Stomach (tissue), 8 donors: ENCODE measurements at regions not wholly inside any gene's neighbourhood (a gene's known extent, or its start where the extent isn't known, plus 50 kb on each side); places are given as distances from the start of the nearest gene placed in this dataset.

Source experiments
- DNase-seq, 2 donors: peaks; one replicate each; pipeline versions ENCODE4 v3.0.0 to v3.0.0-alpha.2; 2013 to 2019
- H3K27ac ChIP-seq, 5 donors: fragments of 200-600 bp in 4 of 5; sonication (generic) in 4 of 5; one replicate each; pipeline ENCODE4 v1.5.1; 2013 to 2019; ENCODE audit warnings: mild to moderate bottlenecking in 1 of 5, moderate library complexity in 1 of 5
- H3K27me3 ChIP-seq, 3 donors: fragments of 200-600 bp; sonication (generic); one replicate each; pipeline ENCODE4 v1.5.1; 2017 to 2019; ENCODE audit warnings: mixed run types in 1 of 3
- H3K36me3 ChIP-seq, 4 donors: fragments of 200-600 bp; sonication (generic); 1 replicate in 3 of 4; 2 replicates in 1 of 4; pipeline ENCODE4 v1.5.1; 2016 to 2019
- H3K4me1 ChIP-seq, 4 donors: fragments of 200-600 bp; sonication (generic); one replicate each; pipeline ENCODE4 v1.5.1; 2016 to 2019
- H3K4me3 ChIP-seq, 4 donors: fragments of 200-600 bp; sonication (generic) in 3 of 4; one replicate each; pipeline ENCODE4 v1.5.1; 2016 to 2019; ENCODE audit warnings: mild to moderate bottlenecking in 1 of 4
- H3K9me3 ChIP-seq, 4 donors: fragments of 200-600 bp; sonication (generic); one replicate each; pipeline ENCODE4 v1.5.1; 2016 to 2019
- CTCF ChIP-seq, 7 experiments: fragments of 450-650 bp in 4 of 7; fragments of 200-600 bp in 3 of 7; sonication (generic) in 3 of 7; IDR thresholded peaks; one replicate each; pipeline ENCODE4 v1.5.1; 2016 to 2019; ENCODE audit warnings: antibody characterized with exemption in 7 of 7, control low read depth in 2 of 7, mild to moderate bottlenecking in 1 of 7
- EP300 ChIP-seq: sonication (generic); formaldehyde crosslinking; IDR thresholded peaks from one replicate; pipeline ENCODE4 v1.6.1; 2017; ENCODE audit warnings: antibody characterized with exemption
- POLR2A ChIP-seq, 4 donors: fragments of 450-650 bp; IDR thresholded peaks; one replicate each; pipeline ENCODE4 v1.6.1; 2016; ENCODE audit warnings: antibody characterized with exemption in 4 of 4, control low read depth in 2 of 4, mild to moderate bottlenecking in 1 of 4, moderate library complexity in 1 of 4
- POLR2AphosphoS5 ChIP-seq, 3 donors: sonication (generic); formaldehyde crosslinking; IDR thresholded peaks; one replicate each; pipeline ENCODE4 v1.6.1; 2016; ENCODE audit warnings: antibody characterized with exemption in 3 of 3
- WGBS, 5 donors: extraction: QIAGEN DNeasy Blood & Tissue Kit in 3 of 5; methylation state at CpG; one replicate each; pipeline versions ENCODE4 v1.1.5 to v1.1.7; 2013 to 2018; 5-methylcytosine and 5-hydroxymethylcytosine counted together
- intact Hi-C: fragments of 100-400 bp; cut with DNase I; formaldehyde crosslinking; loops from one replicate; pipeline ENCODE4 v1.15.1; 2023; ENCODE audit warnings: low total_unique reads
- donor health status: healthy with polysubstance abuse.
- donor health status: Bipolar disorder and iron deficiency.
- donor health status: healthy.

- no peak overlapping the region for H3K27ac ChIP-seq
- TF ChIP-seq POLR2AphosphoS5 (IDR thresholded peaks at IDR 0.05) (no peak), CTCF (IDR thresholded peaks at IDR 0.05) (no peak), EP300 (no peak), POLR2A (IDR thresholded peaks at IDR 0.05) (no peak)
- DNase-seq = no peak
- intact Hi-C loops = no loop called here
- no peaks in the 10 kb centered on the region for H3K36me3 ChIP-seq
- no peaks in the 10 kb centered on the region for H3K9me3 ChIP-seq
- H3K4me1 ChIP-seq = peaks cover 0 to 5% (median 2%) of the 10 kb centered on the region in 4 donors
- peaks cover 0 to 4% (median 0%) of the 10 kb centered on the region in 3 donors for H3K27me3 ChIP-seq
- WGBS, 5 donors = 50 to 63% (median 59%) methylated on average over 7 of the region's 7 CpGs
- H3K4me3 ChIP-seq = no peak overlapping the region
Measured at GRCh38 chr12:4147031-4147481, 126.5 kb upstream of the CCND2 start.

GRCh38 chr12:4145990-4146859, 127.3 kb upstream of the CCND2 start:
- H3K4me1 ChIP-seq = peaks cover 0 to 5% (median 2%) of the 10 kb centered on the region in 4 donors
- WGBS, 5 donors = 62 to 76% (median 65%) methylated on average over 15 of the region's 15 CpGs

GRCh38 chr12:4144676-4145075, 128.9 kb upstream of the CCND2 start:
- Histone ChIP-seq H3K36me3 (no peaks in the 10 kb centered on the region), H3K4me1 (peaks cover 0 to 5% (median 2%) of the 10 kb centered on the region in 4 donors), H3K27me3 (peaks cover 0 to 4% (median 0%) of the 10 kb centered on the region in 3 donors), H3K4me3 (no peak overlapping the region), H3K27ac (no peak overlapping the region), H3K9me3 (no peaks in the 10 kb centered on the region)
- WGBS, 5 donors = 46 to 68% (median 62%) methylated on average over 2 of the region's 2 CpGs
- intact Hi-C loops = no loop called here
- DNase-seq = no peak
- TF ChIP-seq CTCF (IDR thresholded peaks at IDR 0.05) (no peak), EP300 (no peak), POLR2A (IDR thresholded peaks at IDR 0.05) (no peak), POLR2AphosphoS5 (IDR thresholded peaks at IDR 0.05) (no peak)

More at GRCh38 chr12:4145990-4146859, 127.3 kb upstream of the CCND2 start:
- peaks cover 0 to 4% (median 0%) of the 10 kb centered on the region in 3 donors for H3K27me3 ChIP-seq
- no peaks in the 10 kb centered on the region for H3K9me3 ChIP-seq
- no peaks in the 10 kb centered on the region for H3K36me3 ChIP-seq
- no peak for DNase-seq
- TF ChIP-seq EP300 (no peak), POLR2AphosphoS5 (IDR thresholded peaks at IDR 0.05) (no peak), CTCF (IDR thresholded peaks at IDR 0.05) (no peak), POLR2A (IDR thresholded peaks at IDR 0.05) (no peak)
- no peak overlapping the region for H3K4me3 ChIP-seq
- H3K27ac ChIP-seq = no peak overlapping the region
- intact Hi-C loops = no loop called here

GRCh38 chr12:4143896-4144295, 129.7 kb upstream of the CCND2 start:
- Histone ChIP-seq H3K36me3 (no peaks in the 10 kb centered on the region), H3K4me3 (no peak overlapping the region), H3K27ac (no peak overlapping the region), H3K27me3 (peaks cover 0 to 4% (median 0%) of the 10 kb centered on the region in 3 donors), H3K4me1 (peaks cover 0 to 5% (median 2%) of the 10 kb centered on the region in 4 donors), H3K9me3 (no peaks in the 10 kb centered on the region)
- no peak for DNase-seq
- intact Hi-C loops = no loop called here
- no peak for TF ChIP-seq POLR2A (IDR thresholded peaks at IDR 0.05)
- no peak for TF ChIP-seq EP300
- no peak for TF ChIP-seq POLR2AphosphoS5 (IDR thresholded peaks at IDR 0.05)
- TF ChIP-seq CTCF (IDR thresholded peaks at IDR 0.05) = no peak
- WGBS, 5 donors = 71 to 88% (median 78%) methylated on average over 6 of the region's 6 CpGs
